ENCODE measurements at regions not wholly inside any gene's neighbourhood (a gene's known extent, or its start where the extent isn't known, plus 50 kb on each side); places are given as distances from the start of the nearest gene placed in this dataset.

GRCh38 chr13:99843872-99844271, 127.7 kb downstream of the ZIC5 start:
- TF ChIP-seq CTCF (IDR thresholded peaks at IDR 0.05), result no peak
- no peak for TF ChIP-seq POLR2A (IDR thresholded peaks at IDR 0.05)

Measured in Peyer's patch (tissue), 4 donors.